IMR-90 (cell line): ENCODE measurements at regions not wholly inside any gene's neighbourhood (a gene's known extent, or its start where the extent isn't known, plus 50 kb on each side); places are given as distances from the start of the nearest gene placed in this dataset.

ENCODE experiments used
- BHLHE40 ChIP-seq: fragments of 150-350 bp; IDR thresholded peaks from 2 replicates; pipeline ENCODE4 v1.6.1; 2016; ENCODE audit warnings: mild to moderate bottlenecking, low read depth, low read length
- CEBPB ChIP-seq: IDR thresholded peaks from 2 replicates; pipeline ENCODE4 v1.6.1; 2012; ENCODE audit warnings: low read depth, low read length, improper control_type of control experiment
- FOS ChIP-seq: fragments of 150-350 bp; IDR thresholded peaks from 2 replicates; pipeline ENCODE4 v1.6.1; 2016; ENCODE audit warnings: low read depth, low read length
- MXI1 ChIP-seq: IDR thresholded peaks from 2 replicates; pipeline ENCODE4 v1.6.1; 2012; ENCODE audit warnings: low read depth, mild to moderate bottlenecking, low read length, moderate library complexity, borderline replicate concordance
- POLR2A ChIP-seq: IDR thresholded peaks from 2 replicates; pipeline ENCODE4 v1.6.1; 2012; ENCODE audit warnings: mild to moderate bottlenecking, low read depth, low read length
- RAD21 ChIP-seq: IDR thresholded peaks from 2 replicates; pipeline ENCODE4 v1.6.1; 2012; ENCODE audit warnings: low read length, improper control_type of control experiment
- RCOR1 ChIP-seq: IDR thresholded peaks from 2 replicates; pipeline ENCODE4 v1.6.1; 2012; ENCODE audit warnings: mild to moderate bottlenecking, low read length, improper control_type of control experiment; ENCODE audit not compliant: insufficient replicate concordance
- RFX5 ChIP-seq: IDR thresholded peaks from 2 replicates; pipeline ENCODE4 v1.8.0; 2012; ENCODE audit warnings: low read depth, mild to moderate bottlenecking, low read length, moderate library complexity
- TF ChIP-seq, protein P1 (sequence below): conservative IDR thresholded peaks from 2 replicates; pipeline ENCODE4 v1.5.1; 2012; ENCODE audit warnings: mild to moderate bottlenecking, low read depth, low read length, improper control_type of control experiment
- TF ChIP-seq, protein P2 (sequence below): fragments of 150-350 bp; IDR thresholded peaks from 2 replicates; pipeline ENCODE4 v1.6.1; 2017; ENCODE audit warnings: mild to moderate bottlenecking, antibody characterized with exemption, low read length, low read depth

- TF ChIP-seq, protein P1, sequence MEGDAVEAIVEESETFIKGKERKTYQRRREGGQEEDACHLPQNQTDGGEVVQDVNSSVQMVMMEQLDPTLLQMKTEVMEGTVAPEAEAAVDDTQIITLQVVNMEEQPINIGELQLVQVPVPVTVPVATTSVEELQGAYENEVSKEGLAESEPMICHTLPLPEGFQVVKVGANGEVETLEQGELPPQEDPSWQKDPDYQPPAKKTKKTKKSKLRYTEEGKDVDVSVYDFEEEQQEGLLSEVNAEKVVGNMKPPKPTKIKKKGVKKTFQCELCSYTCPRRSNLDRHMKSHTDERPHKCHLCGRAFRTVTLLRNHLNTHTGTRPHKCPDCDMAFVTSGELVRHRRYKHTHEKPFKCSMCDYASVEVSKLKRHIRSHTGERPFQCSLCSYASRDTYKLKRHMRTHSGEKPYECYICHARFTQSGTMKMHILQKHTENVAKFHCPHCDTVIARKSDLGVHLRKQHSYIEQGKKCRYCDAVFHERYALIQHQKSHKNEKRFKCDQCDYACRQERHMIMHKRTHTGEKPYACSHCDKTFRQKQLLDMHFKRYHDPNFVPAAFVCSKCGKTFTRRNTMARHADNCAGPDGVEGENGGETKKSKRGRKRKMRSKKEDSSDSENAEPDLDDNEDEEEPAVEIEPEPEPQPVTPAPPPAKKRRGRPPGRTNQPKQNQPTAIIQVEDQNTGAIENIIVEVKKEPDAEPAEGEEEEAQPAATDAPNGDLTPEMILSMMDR: no peak
- TF ChIP-seq RAD21 (no peak), RCOR1 (no peak), POLR2A (no peak), FOS (no peak), RFX5 (no peak), CEBPB (no peak), MXI1 (no peak), BHLHE40 (no peak)
- TF ChIP-seq, protein P2, sequence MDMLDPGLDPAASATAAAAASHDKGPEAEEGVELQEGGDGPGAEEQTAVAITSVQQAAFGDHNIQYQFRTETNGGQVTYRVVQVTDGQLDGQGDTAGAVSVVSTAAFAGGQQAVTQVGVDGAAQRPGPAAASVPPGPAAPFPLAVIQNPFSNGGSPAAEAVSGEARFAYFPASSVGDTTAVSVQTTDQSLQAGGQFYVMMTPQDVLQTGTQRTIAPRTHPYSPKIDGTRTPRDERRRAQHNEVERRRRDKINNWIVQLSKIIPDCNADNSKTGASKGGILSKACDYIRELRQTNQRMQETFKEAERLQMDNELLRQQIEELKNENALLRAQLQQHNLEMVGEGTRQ: no peak
Observed at GRCh38 chr6:98477231-98477630, 357.1 kb upstream of the POU3F2 start.
